Astrocyte (in vitro differentiated cells and primary cell): ENCODE measurements at regions not wholly inside any gene's neighbourhood (a gene's known extent, or its start where the extent isn't known, plus 50 kb on each side); places are given as distances from the start of the nearest gene placed in this dataset.

Source experiments
- DNase-seq: peaks from one replicate; pipeline ENCODE4 v3.0.0-alpha.2; 2010; ENCODE audit warnings: low read depth
- FAIRE-seq: peaks from 2 replicates; lab custom pipeline; 2011; peaks lifted over from hg19 to GRCh38; lab: Jason Lieb, UNC
- H2AFZ ChIP-seq: 2 replicates; pipeline ENCODE4 v1.6.0; 2012; ENCODE audit warnings: low read depth, low read length, inconsistent platforms
- H3K27ac ChIP-seq: 2 replicates; pipeline ENCODE4 v1.5.1; 2011; ENCODE audit warnings: low read depth, low read length, inconsistent platforms
- H3K27me3 ChIP-seq: 2 replicates; pipeline ENCODE4 v1.6.0; 2011; ENCODE audit warnings: low read length, inconsistent platforms; ENCODE audit not compliant: insufficient read depth
- H3K36me3 ChIP-seq: 2 replicates; pipeline ENCODE4 v1.5.1; 2011; ENCODE audit warnings: low read length, inconsistent platforms; ENCODE audit not compliant: insufficient read depth
- H3K4me1 ChIP-seq: 2 replicates; pipeline ENCODE4 v1.5.1; 2011; ENCODE audit warnings: low read length, inconsistent platforms; ENCODE audit not compliant: insufficient read depth
- H3K4me2 ChIP-seq: 2 replicates; pipeline ENCODE4 v1.6.0; 2012; ENCODE audit warnings: low read length, inconsistent platforms
- H3K4me3 ChIP-seq: 2 replicates; pipeline ENCODE4 v1.5.1; 2011; ENCODE audit warnings: low read depth, mild to moderate bottlenecking, low read length, inconsistent platforms; ENCODE audit not compliant: insufficient read depth
- H3K79me2 ChIP-seq: 2 replicates; pipeline ENCODE4 v1.6.0; 2012; ENCODE audit warnings: mild to moderate bottlenecking, low read length, inconsistent platforms; ENCODE audit not compliant: insufficient read depth
- H3K9ac ChIP-seq: 2 replicates; pipeline ENCODE4 v1.6.0; 2012; ENCODE audit warnings: mild to moderate bottlenecking, low read length, inconsistent platforms
- H3K9me3 ChIP-seq: 2 replicates; pipeline ENCODE4 v1.5.1; 2012; ENCODE audit warnings: low read depth, mild to moderate bottlenecking, low read length, inconsistent platforms; ENCODE audit not compliant: insufficient read depth
- H4K20me1 ChIP-seq: 2 replicates; pipeline ENCODE4 v1.6.0; 2012; ENCODE audit warnings: low read length, inconsistent platforms; ENCODE audit not compliant: insufficient read depth
- H3K27ac Mint-ChIP-seq: one replicate; pipeline ENCODE4 v1.8.0; 2021; ENCODE audit warnings: mild to moderate bottlenecking, mixed read lengths; ENCODE audit not compliant: unreplicated experiment
- H3K27me3 Mint-ChIP-seq: one replicate; pipeline ENCODE4 v1.8.0; 2021; ENCODE audit warnings: low read depth, mixed read lengths; ENCODE audit not compliant: unreplicated experiment
- H3K36me3 Mint-ChIP-seq: one replicate; pipeline ENCODE4 v1.8.0; 2021; ENCODE audit warnings: low read depth, mixed read lengths; ENCODE audit not compliant: unreplicated experiment
- H3K4me1 Mint-ChIP-seq: one replicate; pipeline ENCODE4 v1.8.0; 2021; ENCODE audit warnings: low read depth, mixed read lengths; ENCODE audit not compliant: unreplicated experiment
- H3K4me3 Mint-ChIP-seq: one replicate; pipeline ENCODE4 v1.8.0; 2021; ENCODE audit warnings: mild to moderate bottlenecking, moderate library complexity, mixed read lengths; ENCODE audit not compliant: unreplicated experiment
- H3K9me3 Mint-ChIP-seq: one replicate; pipeline ENCODE4 v1.8.0; 2021; ENCODE audit warnings: mild to moderate bottlenecking, mixed read lengths; ENCODE audit not compliant: unreplicated experiment
- CTCF ChIP-seq: IDR thresholded peaks from 2 replicates; pipeline ENCODE4 v1.5.1; 2011; ENCODE audit warnings: low read depth, mild to moderate bottlenecking, inconsistent platforms, low read length, moderate library complexity; ENCODE audit not compliant: insufficient read depth
- EZH2 ChIP-seq: IDR thresholded peaks from 2 replicates; pipeline ENCODE4 v1.6.1; 2012; ENCODE audit warnings: mild to moderate bottlenecking, low read length, inconsistent platforms; ENCODE audit not compliant: insufficient read depth

GRCh38 chr5:68436686-68437520 lies 221.3 kb downstream of the PIK3R1 start:
- H3K79me2 ChIP-seq, result no peaks in the 10 kb centered on the region
- no peak overlapping the region for H2AFZ ChIP-seq
- no peaks in the 10 kb centered on the region for H4K20me1 ChIP-seq
- TF ChIP-seq EZH2, result no peak
- no peak for TF ChIP-seq CTCF
- Mint-ChIP-seq H3K4me1 (peaks cover 32% of the 10 kb centered on the region), H3K36me3 (no peaks in the 10 kb centered on the region), H3K9me3 (peaks cover 4% of the 10 kb centered on the region), H3K27ac (peak overlapping the region; percentile 60), H3K4me3 (no peak overlapping the region), H3K27me3 (no peaks in the 10 kb centered on the region)
- H3K27me3 ChIP-seq, result no peaks in the 10 kb centered on the region
- no peaks in the 10 kb centered on the region for H3K9me3 ChIP-seq
- FAIRE-seq, result no peak
- peaks cover 11% of the 10 kb centered on the region for H3K4me1 ChIP-seq
- H3K4me2 ChIP-seq, result no peak overlapping the region
- H3K9ac ChIP-seq, result no peak overlapping the region
- no peak overlapping the region for H3K4me3 ChIP-seq
- no peaks in the 10 kb centered on the region for H3K36me3 ChIP-seq
- peak; percentile 35 for DNase-seq
- no peak overlapping the region for H3K27ac ChIP-seq

DNA sequence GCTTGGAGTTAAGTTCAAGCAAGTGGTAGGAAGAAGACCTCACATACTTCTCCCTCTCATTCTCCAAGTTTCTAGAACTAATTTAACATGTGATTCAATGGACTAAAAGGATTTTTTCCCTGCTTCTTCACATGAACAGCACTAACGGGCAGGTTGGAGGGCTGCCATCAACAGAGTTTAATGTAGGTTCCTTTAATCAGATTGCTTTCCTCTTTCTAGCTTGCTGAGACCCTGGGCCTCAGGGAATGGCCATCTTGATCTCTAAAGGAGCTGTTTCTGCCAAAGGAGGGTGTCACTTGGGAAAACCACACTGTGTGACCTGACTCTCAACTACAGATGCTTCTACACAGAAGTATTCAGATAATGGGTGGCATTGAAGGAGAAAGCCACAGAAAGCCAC lies 223.3 kb downstream of the PIK3R1 start:
- H3K9ac ChIP-seq, result no peak overlapping the region
- Mint-ChIP-seq H3K4me3 (no peak overlapping the region), H3K4me1 (peaks cover 17% of the 10 kb centered on the region), H3K9me3 (peaks cover 4% of the 10 kb centered on the region), H3K36me3 (no peaks in the 10 kb centered on the region), H3K27ac (no peak overlapping the region), H3K27me3 (peaks cover 2% of the 10 kb centered on the region)
- no peak overlapping the region for H3K4me3 ChIP-seq
- no peaks in the 10 kb centered on the region for H3K36me3 ChIP-seq
- DNase-seq (no peak), FAIRE-seq (no peak)
- TF ChIP-seq CTCF (no peak), EZH2 (no peak)
- no peaks in the 10 kb centered on the region for H3K27me3 ChIP-seq
- H3K4me1 ChIP-seq, result peaks cover 6% of the 10 kb centered on the region
- no peak overlapping the region for H2AFZ ChIP-seq
- no peaks in the 10 kb centered on the region for H3K9me3 ChIP-seq
- no peaks in the 10 kb centered on the region for H4K20me1 ChIP-seq
- no peak overlapping the region for H3K4me2 ChIP-seq
- no peaks in the 10 kb centered on the region for H3K79me2 ChIP-seq
- H3K27ac ChIP-seq, result no peak overlapping the region

GRCh38 chr5:68440245-68440644 lies 224.7 kb downstream of the PIK3R1 start:
- no peaks in the 10 kb centered on the region for H3K27me3 ChIP-seq
- H4K20me1 ChIP-seq, result no peaks in the 10 kb centered on the region
- no peak overlapping the region for H3K27ac ChIP-seq
- no peaks in the 10 kb centered on the region for H3K4me1 ChIP-seq
- Mint-ChIP-seq H3K27ac (no peak overlapping the region), H3K4me3 (no peak overlapping the region), H3K27me3 (peaks cover 2% of the 10 kb centered on the region), H3K4me1 (peaks cover 5% of the 10 kb centered on the region), H3K9me3 (peaks cover 4% of the 10 kb centered on the region), H3K36me3 (no peaks in the 10 kb centered on the region)
- FAIRE-seq (no peak), DNase-seq (no peak)
- no peaks in the 10 kb centered on the region for H3K79me2 ChIP-seq
- no peak for TF ChIP-seq CTCF
- no peak for TF ChIP-seq EZH2
- no peaks in the 10 kb centered on the region for H3K9me3 ChIP-seq
- H2AFZ ChIP-seq, result no peak overlapping the region
- no peak overlapping the region for H3K9ac ChIP-seq
- H3K4me3 ChIP-seq, result no peak overlapping the region
- no peaks in the 10 kb centered on the region for H3K36me3 ChIP-seq
- no peak overlapping the region for H3K4me2 ChIP-seq
